HepG2 (cell line): ENCODE measurements at regions not wholly inside any gene's neighbourhood (a gene's known extent, or its start where the extent isn't known, plus 50 kb on each side); places are given as distances from the start of the nearest gene placed in this dataset.

ENCODE experiments used
- DRAP1 ChIP-seq: IDR thresholded peaks from 2 replicates; pipeline ENCODE4 v1.6.1; 2016; ENCODE audit warnings: missing genetic modification reagents, missing compliant biosample characterization
- FUBP1 ChIP-seq: sonication (generic); formaldehyde crosslinking; IDR thresholded peaks from 2 replicates; pipeline ENCODE4 v1.5.1; 2020; ENCODE audit warnings: missing genetic modification reagents, mild to moderate bottlenecking, borderline replicate concordance
- SETDB1 ChIP-seq: sonication (generic); formaldehyde crosslinking; IDR thresholded peaks from 2 replicates; pipeline ENCODE4 v1.5.1; 2020; ENCODE audit warnings: missing genetic modification reagents, mild to moderate bottlenecking, borderline replicate concordance
- TBX3 ChIP-seq: fragments of 450-650 bp; IDR thresholded peaks from 2 replicates; pipeline ENCODE4 v1.6.1; 2017; ENCODE audit warnings: antibody characterized with exemption, mild to moderate bottlenecking, inconsistent platforms, borderline replicate concordance
- ZHX2 ChIP-seq, 2 experiments: sonication (generic) in 1 of 2; formaldehyde crosslinking in 1 of 2; IDR thresholded peaks; 2 replicates each; pipeline versions ENCODE4 v1.6.1 to v1.9.0; 2014 to 2022; ENCODE audit warnings: antibody characterized with exemption in 1 of 2, borderline replicate concordance in 1 of 2, inconsistent platforms in 1 of 2, low read depth in 1 of 2, missing genetic modification reagents in 1 of 2
- ZNF101 ChIP-seq: sonication (generic); formaldehyde crosslinking; IDR thresholded peaks from 2 replicates; pipeline ENCODE4 v1.4.0; 2020; ENCODE audit warnings: mild to moderate bottlenecking, low read depth, missing genetic modification reagents, borderline replicate concordance
- ZNF441 ChIP-seq: sonication (generic); formaldehyde crosslinking; IDR thresholded peaks from 2 replicates; pipeline ENCODE4 v1.7.0; 2021; ENCODE audit warnings: missing genetic modification reagents, borderline replicate concordance
- ZNF580 ChIP-seq: IDR thresholded peaks from 2 replicates; pipeline ENCODE4 v1.6.1; 2016; ENCODE audit warnings: low read depth, borderline replicate concordance
- ZNF609 ChIP-seq: sonication (generic); formaldehyde crosslinking; IDR thresholded peaks from 2 replicates; pipeline ENCODE4 v1.4.0; 2020; ENCODE audit warnings: mild to moderate bottlenecking, missing genetic modification reagents, borderline replicate concordance
- ZNF782 ChIP-seq: sonication (generic); formaldehyde crosslinking; IDR thresholded peaks from 2 replicates; pipeline ENCODE4 v1.4.0; 2020; ENCODE audit warnings: missing genetic modification reagents, mild to moderate bottlenecking, borderline replicate concordance

GRCh38 chr16:50467943-50468748 lies 80.0 kb upstream of the NKD1 start (continued):
- peak; percentile 88 for TF ChIP-seq ZNF609 (CRISPR knock-in tag)
- TF ChIP-seq DRAP1 (CRISPR knock-in tag): peak; percentile 45; the same call in 1 of the 2 replicates
- peak; percentile 27; the same call in 1 of the 2 replicates for TF ChIP-seq ZNF782 (CRISPR knock-in tag)
- TF ChIP-seq SETDB1 (CRISPR knock-in tag): no peak
- TF ChIP-seq TBX3: peak; percentile 83
- peak; percentile 80 for TF ChIP-seq ZNF441 (CRISPR knock-in tag)
- TF ChIP-seq FUBP1 (CRISPR knock-in tag): no peak; the same call in 1 of the 2 replicates
- TF ChIP-seq ZHX2 (IDR thresholded peaks at IDR 0.05; ENCODE audit: low read depth): no peak; the same call in 1 of the 2 replicates
- no peak; the same call in 1 of the 2 replicates for TF ChIP-seq ZHX2 (CRISPR knock-in tag; IDR thresholded peaks at IDR 0.05; ENCODE audit: borderline replicate concordance)
- TF ChIP-seq ZNF101 (CRISPR knock-in tag): no peak
- no peak for TF ChIP-seq ZNF580
